HEK293 (cell line): ENCODE measurements at regions not wholly inside any gene's neighbourhood (a gene's known extent, or its start where the extent isn't known, plus 50 kb on each side); places are given as distances from the start of the nearest gene placed in this dataset.
"Not testable (repeated sequence)": the region's sequence is repeated elsewhere in the genome, so short reads cannot be mapped to it uniquely, and the experiment has no call there.

Source experiments
- CTCF ChIP-seq: fragments of 450-650 bp; formaldehyde crosslinking; IDR thresholded peaks from 2 replicates; pipeline ENCODE4 v1.5.1; 2016; ENCODE audit warnings: missing biosample characterization, missing genetic modification characterization
- KLF10 ChIP-seq: fragments of 450-650 bp; IDR thresholded peaks from 2 replicates; pipeline ENCODE4 v1.5.1; 2018; ENCODE audit warnings: missing biosample characterization, mild to moderate bottlenecking, missing genetic modification characterization
- KLF7 ChIP-seq: fragments of 450-650 bp; formaldehyde crosslinking; IDR thresholded peaks from 2 replicates; pipeline ENCODE4 v1.5.1; 2016; ENCODE audit warnings: missing biosample characterization, missing genetic modification characterization, borderline replicate concordance
- OVOL3 ChIP-seq: fragments of 450-650 bp; formaldehyde crosslinking; IDR thresholded peaks from 2 replicates; pipeline ENCODE4 v1.5.1; 2016; ENCODE audit warnings: missing biosample characterization, missing genetic modification characterization
- ZBTB49 ChIP-seq: fragments of 450-650 bp; formaldehyde crosslinking; IDR thresholded peaks from 2 replicates; pipeline ENCODE4 v1.5.1; 2016; ENCODE audit warnings: missing biosample characterization, missing genetic modification characterization, low read depth
- ZFP37 ChIP-seq: fragments of 450-650 bp; formaldehyde crosslinking; IDR thresholded peaks from 2 replicates; pipeline ENCODE4 v1.5.1; 2016; ENCODE audit warnings: missing biosample characterization, missing genetic modification characterization
- ZNF350 ChIP-seq: fragments of 450-650 bp; formaldehyde crosslinking; IDR thresholded peaks from 2 replicates; pipeline ENCODE4 v1.5.0; 2017; ENCODE audit warnings: missing biosample characterization, mild to moderate bottlenecking, missing genetic modification characterization
- ZNF37A ChIP-seq: fragments of 450-650 bp; IDR thresholded peaks from 2 replicates; pipeline ENCODE4 v1.5.1; 2018; ENCODE audit warnings: missing biosample characterization, missing genetic modification characterization
- ZNF664 ChIP-seq: fragments of 450-650 bp; formaldehyde crosslinking; IDR thresholded peaks from 2 replicates; pipeline ENCODE4 v1.5.1; 2016; ENCODE audit warnings: missing biosample characterization, missing genetic modification characterization
- TF ChIP-seq, protein P1 (sequence below): fragments of 450-650 bp; formaldehyde crosslinking; IDR thresholded peaks from 2 replicates; pipeline ENCODE4 v1.5.1; 2016; ENCODE audit warnings: missing biosample characterization, missing genetic modification characterization, borderline replicate concordance
- TF ChIP-seq, protein P2 (sequence below): fragments of 450-650 bp; formaldehyde crosslinking; IDR thresholded peaks from 2 replicates; pipeline ENCODE4 v1.5.1; 2016; ENCODE audit warnings: missing biosample characterization, missing genetic modification characterization

GRCh38 chr10:47670857-47671256 lies 92.5 kb downstream of the SYT15B start:
- TF ChIP-seq ZNF664 (tag by site-specific recombination); CTCF; KLF7 (tag by site-specific recombination); ZNF37A (tag by site-specific recombination); ZBTB49 (tag by site-specific recombination); OVOL3 (tag by site-specific recombination); ZNF350; KLF10 (tag by site-specific recombination); ZFP37 (tag by site-specific recombination): not testable (repeated sequence)
- TF ChIP-seq, protein P1, sequence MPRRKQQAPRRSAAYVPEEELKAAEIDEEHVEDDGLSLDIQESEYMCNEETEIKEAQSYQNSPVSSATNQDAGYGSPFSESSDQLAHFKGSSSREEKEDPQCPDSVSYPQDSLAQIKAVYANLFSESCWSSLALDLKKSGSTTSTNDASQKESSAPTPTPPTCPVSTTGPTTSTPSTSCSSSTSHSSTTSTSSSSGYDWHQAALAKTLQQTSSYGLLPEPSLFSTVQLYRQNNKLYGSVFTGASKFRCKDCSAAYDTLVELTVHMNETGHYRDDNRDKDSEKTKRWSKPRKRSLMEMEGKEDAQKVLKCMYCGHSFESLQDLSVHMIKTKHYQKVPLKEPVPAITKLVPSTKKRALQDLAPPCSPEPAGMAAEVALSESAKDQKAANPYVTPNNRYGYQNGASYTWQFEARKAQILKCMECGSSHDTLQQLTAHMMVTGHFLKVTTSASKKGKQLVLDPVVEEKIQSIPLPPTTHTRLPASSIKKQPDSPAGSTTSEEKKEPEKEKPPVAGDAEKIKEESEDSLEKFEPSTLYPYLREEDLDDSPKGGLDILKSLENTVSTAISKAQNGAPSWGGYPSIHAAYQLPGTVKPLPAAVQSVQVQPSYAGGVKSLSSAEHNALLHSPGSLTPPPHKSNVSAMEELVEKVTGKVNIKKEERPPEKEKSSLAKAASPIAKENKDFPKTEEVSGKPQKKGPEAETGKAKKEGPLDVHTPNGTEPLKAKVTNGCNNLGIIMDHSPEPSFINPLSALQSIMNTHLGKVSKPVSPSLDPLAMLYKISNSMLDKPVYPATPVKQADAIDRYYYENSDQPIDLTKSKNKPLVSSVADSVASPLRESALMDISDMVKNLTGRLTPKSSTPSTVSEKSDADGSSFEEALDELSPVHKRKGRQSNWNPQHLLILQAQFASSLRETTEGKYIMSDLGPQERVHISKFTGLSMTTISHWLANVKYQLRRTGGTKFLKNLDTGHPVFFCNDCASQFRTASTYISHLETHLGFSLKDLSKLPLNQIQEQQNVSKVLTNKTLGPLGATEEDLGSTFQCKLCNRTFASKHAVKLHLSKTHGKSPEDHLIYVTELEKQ (tag by site-specific recombination), result not testable (repeated sequence)
- TF ChIP-seq, protein P2, sequence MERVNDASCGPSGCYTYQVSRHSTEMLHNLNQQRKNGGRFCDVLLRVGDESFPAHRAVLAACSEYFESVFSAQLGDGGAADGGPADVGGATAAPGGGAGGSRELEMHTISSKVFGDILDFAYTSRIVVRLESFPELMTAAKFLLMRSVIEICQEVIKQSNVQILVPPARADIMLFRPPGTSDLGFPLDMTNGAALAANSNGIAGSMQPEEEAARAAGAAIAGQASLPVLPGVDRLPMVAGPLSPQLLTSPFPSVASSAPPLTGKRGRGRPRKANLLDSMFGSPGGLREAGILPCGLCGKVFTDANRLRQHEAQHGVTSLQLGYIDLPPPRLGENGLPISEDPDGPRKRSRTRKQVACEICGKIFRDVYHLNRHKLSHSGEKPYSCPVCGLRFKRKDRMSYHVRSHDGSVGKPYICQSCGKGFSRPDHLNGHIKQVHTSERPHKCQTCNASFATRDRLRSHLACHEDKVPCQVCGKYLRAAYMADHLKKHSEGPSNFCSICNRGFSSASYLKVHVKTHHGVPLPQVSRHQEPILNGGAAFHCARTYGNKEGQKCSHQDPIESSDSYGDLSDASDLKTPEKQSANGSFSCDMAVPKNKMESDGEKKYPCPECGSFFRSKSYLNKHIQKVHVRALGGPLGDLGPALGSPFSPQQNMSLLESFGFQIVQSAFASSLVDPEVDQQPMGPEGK, result not testable (repeated sequence)
